ENCODE measurements at regions not wholly inside any gene's neighbourhood (a gene's known extent, or its start where the extent isn't known, plus 50 kb on each side); places are given as distances from the start of the nearest gene placed in this dataset.

- DNase-seq (ENCODE audit: low spot score), result no peak
Observed at GRCh38 chr6:109295109-109295773, 87.0 kb downstream of the CD164 start.

- no peak for DNase-seq (ENCODE audit: low spot score)
Observed at GRCh38 chr6:109292983-109293586, 89.2 kb downstream of the CD164 start.

- DNase-seq (ENCODE audit: low spot score), result no peak
Observed at GRCh38 chr6:109292420-109292819, 89.8 kb downstream of the CD164 start.

DNA sequence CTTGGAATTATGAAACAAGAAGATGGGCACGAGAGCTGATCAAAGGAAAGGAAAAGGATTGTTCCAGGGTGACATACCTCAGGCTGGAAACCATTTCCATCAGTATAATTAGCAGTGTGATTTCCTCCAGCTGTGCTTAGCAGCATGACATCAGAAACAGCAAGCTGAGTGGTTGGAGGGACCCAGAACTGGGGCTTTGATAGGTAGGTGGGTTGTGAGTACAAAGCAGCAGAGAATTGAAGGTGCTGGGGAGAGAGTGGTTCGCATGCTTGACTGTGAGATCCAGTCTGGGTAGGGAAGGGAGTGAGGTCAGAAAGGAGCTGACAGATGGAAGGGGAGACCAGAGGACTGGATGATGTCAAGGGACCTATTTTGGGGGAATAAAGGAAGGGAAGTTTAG lies 90.4 kb downstream of the CD164 start:
- no peak for DNase-seq (ENCODE audit: low spot score)

DNA sequence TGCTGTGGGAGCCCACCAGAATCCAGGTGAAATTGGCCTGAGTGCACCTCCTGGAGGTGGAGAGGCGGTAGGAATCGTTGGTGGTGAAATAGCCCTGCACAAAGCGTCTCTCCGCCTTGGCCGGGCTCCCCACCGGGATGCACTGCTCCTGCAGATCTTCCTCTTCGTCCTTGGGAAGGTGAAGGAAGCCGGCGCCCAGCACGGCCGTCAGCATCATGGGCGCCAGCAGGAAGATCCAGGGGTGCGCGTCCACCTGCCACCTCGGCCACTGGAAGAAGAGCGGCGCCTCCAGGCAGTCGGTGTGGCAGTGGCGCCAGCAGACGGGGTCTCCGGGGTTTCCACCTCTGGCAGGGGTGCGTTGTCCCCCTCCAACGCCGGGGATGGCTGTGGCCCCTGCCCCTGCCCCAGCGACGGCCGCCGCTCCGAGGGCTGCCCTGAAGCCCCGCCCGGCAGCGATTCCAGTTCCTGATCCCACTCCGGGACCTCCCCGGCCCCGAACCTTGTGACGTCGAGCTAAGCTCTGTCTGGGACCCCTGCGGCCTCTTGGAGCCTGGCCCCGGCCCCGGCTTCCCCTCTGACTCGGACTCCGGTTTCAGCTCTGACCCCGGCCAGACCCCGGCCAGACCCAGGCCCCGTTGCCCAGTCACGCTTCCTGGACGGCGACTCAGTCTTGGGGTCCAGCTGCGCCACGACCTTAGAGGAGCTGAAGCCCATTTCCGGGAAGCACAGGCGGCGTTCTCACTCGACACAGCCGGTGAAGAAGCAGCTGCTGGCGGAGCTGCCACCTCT lies 91.9 kb downstream of the CD164 start:
- DNase-seq (ENCODE audit: low spot score), result no peak

- DNase-seq (ENCODE audit: low spot score), result no peak
Observed at GRCh38 chr6:109285366-109285765, 96.9 kb downstream of the CD164 start.

DNA sequence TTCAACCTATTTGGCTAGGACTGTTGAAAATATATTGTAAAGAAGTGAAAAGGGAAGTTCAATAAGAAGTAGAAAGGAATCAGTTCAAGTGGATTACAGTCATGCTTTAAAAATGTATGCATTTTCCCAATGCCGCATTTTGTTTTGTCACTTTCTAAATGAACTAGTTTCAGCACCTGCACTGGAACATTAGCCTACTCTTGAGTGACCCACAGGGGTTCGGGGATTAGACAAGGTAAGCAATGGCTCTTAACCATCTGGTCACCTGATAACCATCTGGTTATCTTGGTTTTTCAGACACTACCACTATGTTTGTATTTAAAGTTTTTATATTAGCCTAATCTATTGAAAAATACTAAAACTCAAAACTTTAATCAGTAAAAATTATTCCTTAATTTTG lies 97.6 kb downstream of the CD164 start:
- DNase-seq (ENCODE audit: low spot score), result no peak

GRCh38 chr6:109282756-109283155 lies 99.5 kb downstream of the CD164 start:
- no peak for DNase-seq (ENCODE audit: low spot score)

DNA sequence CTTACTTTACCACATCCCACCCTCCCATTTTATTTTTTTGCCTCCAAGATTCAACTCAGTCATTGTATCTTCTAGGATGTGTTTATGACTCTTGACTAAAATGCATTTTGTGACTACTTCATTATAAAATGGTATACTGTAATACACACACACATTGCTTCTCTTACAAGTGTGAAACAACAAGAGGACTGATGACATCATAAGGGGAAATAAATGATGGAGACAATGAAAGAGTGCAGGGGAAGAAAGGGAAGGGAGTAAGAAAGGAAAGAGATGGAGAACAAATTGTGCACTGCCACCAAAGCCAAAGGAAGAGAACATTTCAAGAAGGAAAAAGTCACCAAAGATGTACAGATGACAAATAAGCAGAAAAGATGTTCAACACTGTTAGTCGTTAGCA lies 102.6 kb downstream of the CD164 start:
- no peak for DNase-seq (ENCODE audit: low spot score)

- DNase-seq (ENCODE audit: low spot score), result no peak
Observed at GRCh38 chr6:109271622-109272021, 110.6 kb downstream of the CD164 start.

DNA sequence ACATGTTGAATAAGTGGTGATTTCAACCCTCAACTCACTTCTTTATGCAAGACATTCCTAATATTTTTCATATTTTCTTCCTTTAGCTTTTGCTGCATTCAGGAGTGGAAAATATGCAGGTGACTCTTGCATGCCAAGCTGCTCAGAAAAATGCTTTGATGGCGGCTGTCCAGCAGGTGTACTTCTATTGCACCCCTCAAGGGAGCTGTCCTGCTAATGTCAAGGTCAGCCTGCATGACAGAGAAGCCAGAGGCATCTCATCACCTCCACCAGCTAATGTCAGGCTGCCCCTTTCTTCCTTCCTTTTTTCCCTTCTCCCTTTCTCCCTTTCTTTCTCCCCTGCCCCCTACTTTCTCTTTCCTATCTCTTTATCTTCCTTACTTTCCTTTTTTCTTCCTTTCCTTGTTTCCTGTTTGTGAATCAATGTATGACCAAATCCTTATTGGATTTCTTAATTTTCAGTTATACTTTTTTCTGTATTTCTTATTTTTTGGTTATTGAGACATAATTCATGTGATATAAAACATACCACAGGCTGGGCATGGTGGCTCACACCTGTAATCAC lies 112.2 kb downstream of the CD164 start:
- DNase-seq (ENCODE audit: low spot score), result no peak

DNA sequence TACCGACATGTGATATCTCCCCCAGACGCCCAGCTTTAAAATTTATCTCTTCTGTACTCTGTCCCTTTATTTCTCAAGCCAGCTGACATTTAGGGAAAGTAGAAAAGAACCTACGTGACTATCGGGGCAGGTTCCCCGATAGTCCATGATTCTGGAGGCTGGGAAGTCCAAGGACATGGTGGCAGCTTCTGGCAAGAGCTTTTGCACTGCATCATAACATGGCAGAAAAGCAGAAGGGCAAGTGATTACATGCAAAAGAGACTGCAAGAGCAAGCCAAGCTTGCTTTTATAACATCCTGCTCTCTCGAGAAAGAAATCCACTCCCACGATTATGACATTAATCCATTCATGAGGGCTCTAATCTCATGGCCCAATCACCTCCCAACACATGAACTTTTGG lies 113.2 kb downstream of the CD164 start:
- DNase-seq (ENCODE audit: low spot score), result no peak

GRCh38 chr6:109265530-109265929 lies 116.7 kb downstream of the CD164 start:
- no peak for DNase-seq (ENCODE audit: low spot score)

DNA sequence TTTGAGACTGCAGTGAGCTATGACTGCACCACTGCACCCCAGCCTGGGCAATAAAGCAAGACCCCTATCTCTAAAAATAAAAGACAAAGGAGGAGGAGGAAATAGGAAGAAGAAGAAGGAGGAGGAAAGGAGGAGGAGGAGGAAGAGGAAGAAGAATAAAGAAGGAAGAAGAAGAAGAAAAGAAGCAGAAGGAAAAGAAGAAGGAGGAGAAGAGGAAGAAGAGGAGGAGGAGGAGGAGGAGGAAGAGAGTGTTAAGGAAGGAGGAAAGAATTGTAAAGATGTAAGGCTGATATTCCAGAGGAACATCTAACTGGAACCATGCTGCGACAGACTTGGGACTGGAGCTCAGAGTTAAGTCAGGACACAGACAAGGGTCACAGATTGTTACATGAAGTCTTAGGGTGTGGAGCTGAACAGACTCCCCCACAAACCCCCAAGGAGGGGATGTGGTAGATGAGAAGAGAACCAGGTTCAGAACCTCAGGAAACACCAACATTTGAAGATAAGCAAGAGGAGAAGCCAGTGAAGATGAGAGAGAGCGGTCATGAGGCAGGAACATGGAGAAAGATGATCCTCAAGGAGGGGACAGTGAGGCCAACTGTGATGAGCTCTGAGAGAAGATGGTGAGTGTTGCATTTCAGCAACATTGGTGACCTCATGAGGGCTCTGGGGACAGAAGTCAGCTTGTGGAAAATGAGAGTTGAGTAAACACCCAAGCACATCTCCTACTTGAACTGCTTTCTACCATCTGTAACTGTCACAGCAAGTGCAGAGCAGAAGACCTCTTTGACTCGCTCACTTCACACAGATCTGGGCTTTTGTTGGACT lies 118.2 kb downstream of the CD164 start:
- no peak for DNase-seq (ENCODE audit: low spot score)

GRCh38 chr6:109262261-109262660 lies 120.0 kb downstream of the CD164 start:
- no peak for DNase-seq (ENCODE audit: low spot score)

- no peak for DNase-seq (ENCODE audit: low spot score)
Observed at GRCh38 chr6:109261811-109262210, 120.5 kb downstream of the CD164 start.

DNA sequence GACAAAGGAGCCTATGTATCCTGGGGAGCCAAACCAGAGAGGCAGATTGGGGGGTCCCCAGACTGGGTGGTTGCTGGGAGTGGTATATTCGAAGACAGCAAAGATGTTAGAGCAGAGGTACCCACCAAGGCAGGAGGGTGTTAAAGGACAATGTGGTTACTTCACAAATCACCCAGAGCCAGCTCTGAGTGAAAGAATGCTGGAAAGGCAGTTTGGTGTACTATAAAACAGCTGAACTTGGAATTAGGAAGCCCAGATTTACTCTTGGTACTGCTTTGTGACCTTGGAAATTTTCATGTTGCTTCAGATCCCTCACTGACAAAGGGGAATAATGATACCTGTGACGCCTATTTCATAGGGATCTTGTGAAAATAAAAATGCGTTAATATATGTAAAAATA lies 121.6 kb downstream of the CD164 start:
- DNase-seq (ENCODE audit: low spot score), result no peak

DNA sequence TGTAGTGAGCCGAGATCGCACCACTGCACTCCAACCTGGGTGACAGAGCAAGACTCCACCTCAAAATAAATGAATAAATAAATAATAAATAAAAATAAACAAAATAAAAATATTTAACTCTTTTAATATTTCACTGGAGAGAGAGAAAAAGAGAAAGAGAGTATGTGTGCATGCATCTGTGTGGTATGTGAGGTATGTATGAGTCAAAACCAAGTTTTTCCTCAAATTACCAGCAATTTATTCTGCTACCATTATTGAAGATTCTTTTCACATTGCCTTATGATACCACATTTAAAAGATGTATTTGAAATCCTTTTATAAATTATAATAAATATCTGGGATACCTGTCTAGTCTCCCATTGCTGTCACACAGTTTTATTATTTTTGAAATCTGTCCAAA lies 122.1 kb downstream of the CD164 start:
- no peak for DNase-seq (ENCODE audit: low spot score)

- DNase-seq (ENCODE audit: low spot score), result no peak
Observed at GRCh38 chr6:109258129-109258528, 124.1 kb downstream of the CD164 start.

DNA sequence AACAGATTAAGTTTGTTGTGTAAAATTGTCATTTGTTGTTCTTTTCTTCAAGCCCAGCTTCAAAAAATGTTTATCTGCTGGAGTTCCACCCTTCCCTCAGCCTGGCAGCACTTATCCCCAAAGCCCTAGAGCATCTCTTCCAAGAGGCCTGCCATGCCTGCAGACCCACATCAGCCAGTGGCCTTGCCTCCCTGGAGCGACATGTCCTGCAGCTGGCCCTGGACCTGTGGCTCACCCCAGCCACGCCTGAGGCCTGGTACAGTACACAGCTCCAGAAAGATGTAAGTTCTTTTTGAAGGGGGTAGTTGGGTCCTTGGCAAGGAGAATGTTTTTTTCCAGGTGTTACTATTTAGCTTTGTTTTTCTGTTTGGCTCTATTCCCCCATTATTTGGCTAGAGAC lies 124.8 kb downstream of the CD164 start:
- DNase-seq (ENCODE audit: low spot score), result no peak

- DNase-seq (ENCODE audit: low spot score), result no peak
Observed at GRCh38 chr6:109255946-109256640, 126.2 kb downstream of the CD164 start.

DNA sequence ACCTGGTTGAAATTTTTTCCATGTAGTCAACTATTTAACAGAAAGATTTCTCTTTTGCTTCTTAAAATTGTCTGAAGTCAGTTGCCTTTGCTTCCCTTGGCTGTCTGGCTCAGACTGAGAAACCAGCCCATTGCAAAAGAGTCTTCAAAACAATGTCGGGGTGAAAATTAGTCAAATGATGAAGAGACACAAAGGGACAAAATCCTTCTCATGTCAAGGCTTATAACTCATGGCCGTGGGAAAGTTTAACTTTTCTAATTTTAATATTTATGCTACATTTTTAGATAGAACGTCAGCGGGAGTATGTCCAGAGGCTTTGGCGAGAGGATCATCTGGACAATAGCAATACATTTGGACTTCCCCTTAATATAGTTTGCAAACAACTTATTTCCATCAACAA lies 127.2 kb downstream of the CD164 start:
- DNase-seq (ENCODE audit: low spot score), result no peak

Measured in CD4-positive, alpha-beta T cell treated with Interleukin-15 for 4 hours (primary cell).